ENCODE measurements at regions not wholly inside any gene's neighbourhood (a gene's known extent, or its start where the extent isn't known, plus 50 kb on each side); places are given as distances from the start of the nearest gene placed in this dataset.

DNA sequence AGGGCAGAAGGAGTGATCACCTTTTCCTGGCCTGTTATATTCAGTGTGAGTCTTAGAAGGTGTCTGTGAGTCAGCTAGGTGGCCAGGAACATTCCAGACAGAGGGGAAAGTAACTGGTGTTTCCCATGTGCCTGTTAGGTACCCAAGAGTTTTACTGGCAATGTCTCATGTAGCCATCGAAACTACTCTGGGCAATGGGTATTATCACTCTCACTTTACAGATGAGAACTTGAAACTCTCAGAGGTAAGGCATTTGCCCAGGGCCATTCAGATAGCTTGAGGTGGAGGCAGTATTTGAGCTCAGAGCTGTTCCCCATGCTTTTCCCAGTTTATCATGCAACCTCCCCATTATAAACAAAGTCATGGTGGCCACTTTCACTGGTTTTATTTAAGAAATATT, 80.4 kb upstream of the NHS start:
- TF ChIP-seq, protein P1, sequence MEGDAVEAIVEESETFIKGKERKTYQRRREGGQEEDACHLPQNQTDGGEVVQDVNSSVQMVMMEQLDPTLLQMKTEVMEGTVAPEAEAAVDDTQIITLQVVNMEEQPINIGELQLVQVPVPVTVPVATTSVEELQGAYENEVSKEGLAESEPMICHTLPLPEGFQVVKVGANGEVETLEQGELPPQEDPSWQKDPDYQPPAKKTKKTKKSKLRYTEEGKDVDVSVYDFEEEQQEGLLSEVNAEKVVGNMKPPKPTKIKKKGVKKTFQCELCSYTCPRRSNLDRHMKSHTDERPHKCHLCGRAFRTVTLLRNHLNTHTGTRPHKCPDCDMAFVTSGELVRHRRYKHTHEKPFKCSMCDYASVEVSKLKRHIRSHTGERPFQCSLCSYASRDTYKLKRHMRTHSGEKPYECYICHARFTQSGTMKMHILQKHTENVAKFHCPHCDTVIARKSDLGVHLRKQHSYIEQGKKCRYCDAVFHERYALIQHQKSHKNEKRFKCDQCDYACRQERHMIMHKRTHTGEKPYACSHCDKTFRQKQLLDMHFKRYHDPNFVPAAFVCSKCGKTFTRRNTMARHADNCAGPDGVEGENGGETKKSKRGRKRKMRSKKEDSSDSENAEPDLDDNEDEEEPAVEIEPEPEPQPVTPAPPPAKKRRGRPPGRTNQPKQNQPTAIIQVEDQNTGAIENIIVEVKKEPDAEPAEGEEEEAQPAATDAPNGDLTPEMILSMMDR (IDR thresholded peaks at IDR 0.05): no peak
- Histone ChIP-seq H3K27me3 (ENCODE audit: control insufficient read depth in 1 of 2, insufficient read depth in 2 of 2, low read length in 2 of 2) (no peaks in the 10 kb centered on the region), H3K36me3 (ENCODE audit: insufficient read depth, low read length) (no peaks in the 10 kb centered on the region), H3K4me3 (ENCODE audit: low read length) (no peak overlapping the region), H3K9me3 (ENCODE audit: control insufficient read depth in 1 of 2, insufficient read depth in 1 of 2, low read length in 2 of 2) (no peaks in the 10 kb centered on the region), H3K27ac (ENCODE audit: low read depth in 1 of 2, low read length in 2 of 2) (no peak overlapping the region), H3K4me1 (ENCODE audit: insufficient read depth, low read length) (no peaks in the 10 kb centered on the region)
- intact Hi-C loops (cut with DNase I, micrococcal nuclease): no loop called here
- no peak for ATAC-seq (ENCODE audit: poor library complexity)
- ChIA-PET POLR2A (no interaction called here), CTCF (no interaction called here)
- Mint-ChIP-seq H3K36me3 (ENCODE audit: low read depth) (no peaks in the 10 kb centered on the region), H3K9me3 (no peaks in the 10 kb centered on the region), H3K4me1 (ENCODE audit: low read depth) (no peaks in the 10 kb centered on the region), H3K27me3 (no peaks in the 10 kb centered on the region), H3K27ac (no peak overlapping the region), H3K4me3 (no peak overlapping the region)
- DNase-seq: no peak

DNA sequence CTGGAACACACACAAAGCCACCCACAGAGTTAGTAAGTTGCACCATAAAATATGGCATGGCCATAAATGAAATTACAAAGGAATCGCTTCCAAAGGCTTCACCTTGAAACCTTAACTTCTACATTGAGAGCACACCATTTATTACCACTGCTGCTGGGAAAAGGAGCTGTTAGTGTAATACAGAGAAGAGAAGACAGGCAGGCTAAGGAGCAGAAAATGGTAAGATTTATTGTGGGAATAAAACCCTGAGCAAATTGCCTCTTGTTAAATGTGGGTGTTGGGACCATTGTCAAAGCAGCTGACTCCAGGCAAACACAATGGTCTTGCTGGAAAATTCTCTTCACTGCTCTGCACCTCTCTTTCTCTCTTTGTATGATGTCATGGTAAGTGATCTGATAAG, 79.2 kb upstream of the NHS start:
- ATAC-seq (ENCODE audit: poor library complexity) (no peak), DNase-seq (no peak)
- Histone ChIP-seq H3K27ac (ENCODE audit: low read depth in 1 of 2, low read length in 2 of 2) (no peak overlapping the region), H3K4me3 (ENCODE audit: low read length) (no peak overlapping the region), H3K36me3 (ENCODE audit: insufficient read depth, low read length) (no peaks in the 10 kb centered on the region), H3K9me3 (ENCODE audit: control insufficient read depth in 1 of 2, insufficient read depth in 1 of 2, low read length in 2 of 2) (no peaks in the 10 kb centered on the region), H3K27me3 (ENCODE audit: control insufficient read depth in 1 of 2, insufficient read depth in 2 of 2, low read length in 2 of 2) (no peaks in the 10 kb centered on the region), H3K4me1 (ENCODE audit: insufficient read depth, low read length) (no peaks in the 10 kb centered on the region)
- POLR2A ChIA-PET: no interaction called here
- TF ChIP-seq, protein P1 (IDR thresholded peaks at IDR 0.05): no peak
- no peaks in the 10 kb centered on the region for H3K27me3 Mint-ChIP-seq
- no peak overlapping the region for H3K4me3 Mint-ChIP-seq
- CTCF ChIA-PET: no interaction called here
- H3K27ac Mint-ChIP-seq: no peak overlapping the region
- intact Hi-C loops (cut with DNase I, micrococcal nuclease): no loop called here
- H3K36me3 Mint-ChIP-seq (ENCODE audit: low read depth): no peaks in the 10 kb centered on the region
- H3K9me3 Mint-ChIP-seq: no peaks in the 10 kb centered on the region
- no peaks in the 10 kb centered on the region for H3K4me1 Mint-ChIP-seq (ENCODE audit: low read depth)

- Histone ChIP-seq H3K27ac (ENCODE audit: low read depth in 1 of 2, low read length in 2 of 2) (no peak overlapping the region), H3K4me1 (ENCODE audit: insufficient read depth, low read length) (no peaks in the 10 kb centered on the region), H3K4me3 (ENCODE audit: low read length) (no peak overlapping the region), H3K9me3 (ENCODE audit: control insufficient read depth in 1 of 2, insufficient read depth in 1 of 2, low read length in 2 of 2) (no peaks in the 10 kb centered on the region), H3K36me3 (ENCODE audit: insufficient read depth, low read length) (no peaks in the 10 kb centered on the region), H3K27me3 (ENCODE audit: control insufficient read depth in 1 of 2, insufficient read depth in 2 of 2, low read length in 2 of 2) (no peaks in the 10 kb centered on the region)
- POLR2A ChIA-PET: no interaction called here
- no peak for DNase-seq
- CTCF ChIA-PET: no interaction called here
- Mint-ChIP-seq H3K36me3 (ENCODE audit: low read depth) (no peaks in the 10 kb centered on the region), H3K9me3 (no peaks in the 10 kb centered on the region), H3K27me3 (no peaks in the 10 kb centered on the region), H3K4me1 (ENCODE audit: low read depth) (no peaks in the 10 kb centered on the region), H3K4me3 (no peak overlapping the region), H3K27ac (no peak overlapping the region)
- no peak for ATAC-seq (ENCODE audit: poor library complexity)
- TF ChIP-seq, protein P1 (IDR thresholded peaks at IDR 0.05): no peak
- intact Hi-C loops (cut with DNase I, micrococcal nuclease): no loop called here
Measured at GRCh38 chrX:17298564-17298963, 76.4 kb upstream of the NHS start.
